ENCODE measurements at regions not wholly inside any gene's neighbourhood (a gene's known extent, or its start where the extent isn't known, plus 50 kb on each side); places are given as distances from the start of the nearest gene placed in this dataset.

- H3K36me3 Mint-ChIP-seq (ENCODE audit: low read depth, unreplicated experiment), result no peaks in the 10 kb centered on the region
- no peak overlapping the region for H3K4me3 ChIP-seq (ENCODE audit: insufficient read depth, low read depth, low read length)
- H3K9me3 ChIP-seq (ENCODE audit: insufficient read depth, low read depth, low read length), result no peaks in the 10 kb centered on the region
- no peaks in the 10 kb centered on the region for H3K36me3 ChIP-seq (ENCODE audit: insufficient read depth, low read length)
- DNase-seq (ENCODE audit: low read depth) (no peak), FAIRE-seq (no peak)
- H3K4me3 Mint-ChIP-seq (ENCODE audit: unreplicated experiment), result no peak overlapping the region
- no peaks in the 10 kb centered on the region for H3K27me3 Mint-ChIP-seq (ENCODE audit: low read depth, unreplicated experiment)
- H4K20me1 ChIP-seq (ENCODE audit: insufficient read depth, low read length), result no peaks in the 10 kb centered on the region
- no peaks in the 10 kb centered on the region for H3K79me2 ChIP-seq (ENCODE audit: insufficient read depth, low read length)
- no peak overlapping the region for H3K27ac Mint-ChIP-seq (ENCODE audit: unreplicated experiment)
- H3K4me1 ChIP-seq (ENCODE audit: insufficient read depth, low read length), result no peaks in the 10 kb centered on the region
- H3K27me3 ChIP-seq (ENCODE audit: insufficient read depth, low read length), result no peaks in the 10 kb centered on the region
- no peak overlapping the region for H3K9ac ChIP-seq (ENCODE audit: low read length)
- no peaks in the 10 kb centered on the region for H3K9me3 Mint-ChIP-seq (ENCODE audit: unreplicated experiment)
- no peak overlapping the region for H3K27ac ChIP-seq (ENCODE audit: low read depth, low read length)
- H3K4me1 Mint-ChIP-seq (ENCODE audit: low read depth, unreplicated experiment), result peaks cover 17% of the 10 kb centered on the region
- H2AFZ ChIP-seq (ENCODE audit: low read depth, low read length), result no peak overlapping the region
- TF ChIP-seq EZH2 (IDR thresholded peaks at IDR 0.05; ENCODE audit: insufficient read depth, low read length) (no peak), CTCF (IDR thresholded peaks at IDR 0.05; ENCODE audit: insufficient read depth, low read depth, low read length) (no peak)
- no peak overlapping the region for H3K4me2 ChIP-seq (ENCODE audit: low read length)
These were observed 232.0 kb upstream of the FBXL7 start for GRCh38 chr5:15267966-15268365.

- H3K9ac ChIP-seq (ENCODE audit: low read length), result no peak overlapping the region
- no peaks in the 10 kb centered on the region for H3K79me2 ChIP-seq (ENCODE audit: insufficient read depth, low read length)
- no peak overlapping the region for H3K27ac ChIP-seq (ENCODE audit: low read depth, low read length)
- no peaks in the 10 kb centered on the region for H3K4me1 ChIP-seq (ENCODE audit: insufficient read depth, low read length)
- H4K20me1 ChIP-seq (ENCODE audit: insufficient read depth, low read length), result no peaks in the 10 kb centered on the region
- H3K9me3 ChIP-seq (ENCODE audit: insufficient read depth, low read depth, low read length), result no peaks in the 10 kb centered on the region
- FAIRE-seq, result no peak
- TF ChIP-seq CTCF (IDR thresholded peaks at IDR 0.05; ENCODE audit: insufficient read depth, low read depth, low read length), result no peak
- TF ChIP-seq EZH2 (IDR thresholded peaks at IDR 0.05; ENCODE audit: insufficient read depth, low read length), result no peak
- no peak overlapping the region for H3K4me2 ChIP-seq (ENCODE audit: low read length)
- H3K36me3 Mint-ChIP-seq (ENCODE audit: low read depth, unreplicated experiment), result no peaks in the 10 kb centered on the region
- H3K4me3 Mint-ChIP-seq (ENCODE audit: unreplicated experiment), result no peak overlapping the region
- no peak overlapping the region for H3K27ac Mint-ChIP-seq (ENCODE audit: unreplicated experiment)
- H3K27me3 Mint-ChIP-seq (ENCODE audit: low read depth, unreplicated experiment), result no peaks in the 10 kb centered on the region
- H3K27me3 ChIP-seq (ENCODE audit: insufficient read depth, low read length), result no peaks in the 10 kb centered on the region
- H3K9me3 Mint-ChIP-seq (ENCODE audit: unreplicated experiment), result no peaks in the 10 kb centered on the region
- no peak overlapping the region for H3K4me3 ChIP-seq (ENCODE audit: insufficient read depth, low read depth, low read length)
- no peaks in the 10 kb centered on the region for H3K36me3 ChIP-seq (ENCODE audit: insufficient read depth, low read length)
- DNase-seq (ENCODE audit: low read depth), result no peak
- no peak overlapping the region for H2AFZ ChIP-seq (ENCODE audit: low read depth, low read length)
- H3K4me1 Mint-ChIP-seq (ENCODE audit: low read depth, unreplicated experiment), result peaks cover 17% of the 10 kb centered on the region
These were observed 233.1 kb upstream of the FBXL7 start for GRCh38 chr5:15266841-15267240.

DNA sequence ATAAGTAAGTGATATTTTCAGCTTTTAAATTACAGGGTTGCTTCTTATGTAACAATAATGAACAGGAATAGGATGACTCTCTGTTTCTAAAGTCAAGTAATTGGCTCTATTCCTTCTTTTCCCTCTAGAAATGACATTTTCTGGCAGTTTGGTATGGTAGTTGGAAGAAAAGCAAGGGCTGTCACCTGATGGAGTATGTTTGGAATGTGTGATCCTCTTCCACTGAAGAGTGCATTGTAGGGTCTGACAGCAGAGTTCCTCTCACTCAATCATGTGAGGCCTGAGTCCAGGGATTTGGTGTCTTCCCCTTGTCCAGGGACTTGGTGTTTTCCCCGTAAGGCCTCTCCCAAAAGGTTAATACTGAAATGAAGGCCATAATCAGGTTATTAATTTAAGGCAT, 233.8 kb upstream of the FBXL7 start:
- peaks cover 18% of the 10 kb centered on the region for H3K4me1 Mint-ChIP-seq (ENCODE audit: low read depth, unreplicated experiment)
- TF ChIP-seq EZH2 (IDR thresholded peaks at IDR 0.05; ENCODE audit: insufficient read depth, low read length) (no peak), CTCF (IDR thresholded peaks at IDR 0.05; ENCODE audit: insufficient read depth, low read depth, low read length) (no peak)
- H3K27ac ChIP-seq (ENCODE audit: low read depth, low read length), result no peak overlapping the region
- no peak overlapping the region for H3K4me2 ChIP-seq (ENCODE audit: low read length)
- no peaks in the 10 kb centered on the region for H3K4me1 ChIP-seq (ENCODE audit: insufficient read depth, low read length)
- no peaks in the 10 kb centered on the region for H4K20me1 ChIP-seq (ENCODE audit: insufficient read depth, low read length)
- H3K36me3 Mint-ChIP-seq (ENCODE audit: low read depth, unreplicated experiment), result no peaks in the 10 kb centered on the region
- H3K36me3 ChIP-seq (ENCODE audit: insufficient read depth, low read length), result no peaks in the 10 kb centered on the region
- H3K27ac Mint-ChIP-seq (ENCODE audit: unreplicated experiment), result no peak overlapping the region
- no peaks in the 10 kb centered on the region for H3K79me2 ChIP-seq (ENCODE audit: insufficient read depth, low read length)
- no peaks in the 10 kb centered on the region for H3K27me3 ChIP-seq (ENCODE audit: insufficient read depth, low read length)
- H3K27me3 Mint-ChIP-seq (ENCODE audit: low read depth, unreplicated experiment), result no peaks in the 10 kb centered on the region
- no peak overlapping the region for H3K4me3 ChIP-seq (ENCODE audit: insufficient read depth, low read depth, low read length)
- FAIRE-seq (no peak), DNase-seq (ENCODE audit: low read depth) (no peak)
- H3K4me3 Mint-ChIP-seq (ENCODE audit: unreplicated experiment), result no peak overlapping the region
- no peak overlapping the region for H3K9ac ChIP-seq (ENCODE audit: low read length)
- H3K9me3 ChIP-seq (ENCODE audit: insufficient read depth, low read depth, low read length), result no peaks in the 10 kb centered on the region
- H3K9me3 Mint-ChIP-seq (ENCODE audit: unreplicated experiment), result no peaks in the 10 kb centered on the region
- H2AFZ ChIP-seq (ENCODE audit: low read depth, low read length), result no peak overlapping the region

All from astrocyte (in vitro differentiated cells and primary cell).